SU-DHL-6 (cell line): ENCODE measurements at regions not wholly inside any gene's neighbourhood (a gene's known extent, or its start where the extent isn't known, plus 50 kb on each side); places are given as distances from the start of the nearest gene placed in this dataset.

Experiments used
- EZH2phosphoT487 ChIP-seq: fragments of 200-600 bp; sonication (generic), shearing (Covaris generic); conservative IDR thresholded peaks from 2 replicates; pipeline ENCODE4 v1.6.1; 2018; ENCODE audit warnings: mild to moderate bottlenecking, antibody characterized with exemption, low read length, moderate library complexity, mixed read lengths
- TF ChIP-seq, protein P1 (sequence below): fragments of 200-600 bp; sonication (generic); IDR thresholded peaks from one replicate; pipeline ENCODE4 v1.5.1; 2017; ENCODE audit warnings: antibody characterized with exemption, mild to moderate bottlenecking, low read length, moderate library complexity; ENCODE audit not compliant: insufficient read depth, poor library complexity, severe bottlenecking

DNA sequence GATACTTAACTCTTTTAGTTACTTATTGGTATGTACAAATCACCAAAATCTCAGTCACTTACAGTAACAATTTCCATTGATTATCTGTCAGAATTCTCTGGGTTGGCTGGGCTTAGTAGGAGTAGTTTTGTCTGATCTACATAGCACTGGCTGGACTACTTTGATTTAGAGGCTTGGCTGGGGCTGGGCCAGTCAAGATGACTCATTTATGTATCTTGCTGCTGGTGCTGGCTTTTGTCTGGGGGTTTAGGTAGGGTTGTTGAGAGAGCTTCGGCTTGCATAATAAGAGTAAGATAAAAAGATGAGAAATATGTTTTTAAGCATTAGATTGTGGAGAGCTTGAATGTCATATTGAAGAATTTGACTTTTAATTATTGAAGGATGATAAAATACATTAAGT, 1093.7 kb downstream of the SLC6A15 start:
- TF ChIP-seq, protein P1, sequence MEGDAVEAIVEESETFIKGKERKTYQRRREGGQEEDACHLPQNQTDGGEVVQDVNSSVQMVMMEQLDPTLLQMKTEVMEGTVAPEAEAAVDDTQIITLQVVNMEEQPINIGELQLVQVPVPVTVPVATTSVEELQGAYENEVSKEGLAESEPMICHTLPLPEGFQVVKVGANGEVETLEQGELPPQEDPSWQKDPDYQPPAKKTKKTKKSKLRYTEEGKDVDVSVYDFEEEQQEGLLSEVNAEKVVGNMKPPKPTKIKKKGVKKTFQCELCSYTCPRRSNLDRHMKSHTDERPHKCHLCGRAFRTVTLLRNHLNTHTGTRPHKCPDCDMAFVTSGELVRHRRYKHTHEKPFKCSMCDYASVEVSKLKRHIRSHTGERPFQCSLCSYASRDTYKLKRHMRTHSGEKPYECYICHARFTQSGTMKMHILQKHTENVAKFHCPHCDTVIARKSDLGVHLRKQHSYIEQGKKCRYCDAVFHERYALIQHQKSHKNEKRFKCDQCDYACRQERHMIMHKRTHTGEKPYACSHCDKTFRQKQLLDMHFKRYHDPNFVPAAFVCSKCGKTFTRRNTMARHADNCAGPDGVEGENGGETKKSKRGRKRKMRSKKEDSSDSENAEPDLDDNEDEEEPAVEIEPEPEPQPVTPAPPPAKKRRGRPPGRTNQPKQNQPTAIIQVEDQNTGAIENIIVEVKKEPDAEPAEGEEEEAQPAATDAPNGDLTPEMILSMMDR = no peak
- no peak for TF ChIP-seq EZH2phosphoT487
